ENCODE measurements at regions not wholly inside any gene's neighbourhood (a gene's known extent, or its start where the extent isn't known, plus 50 kb on each side); places are given as distances from the start of the nearest gene placed in this dataset.

DNA sequence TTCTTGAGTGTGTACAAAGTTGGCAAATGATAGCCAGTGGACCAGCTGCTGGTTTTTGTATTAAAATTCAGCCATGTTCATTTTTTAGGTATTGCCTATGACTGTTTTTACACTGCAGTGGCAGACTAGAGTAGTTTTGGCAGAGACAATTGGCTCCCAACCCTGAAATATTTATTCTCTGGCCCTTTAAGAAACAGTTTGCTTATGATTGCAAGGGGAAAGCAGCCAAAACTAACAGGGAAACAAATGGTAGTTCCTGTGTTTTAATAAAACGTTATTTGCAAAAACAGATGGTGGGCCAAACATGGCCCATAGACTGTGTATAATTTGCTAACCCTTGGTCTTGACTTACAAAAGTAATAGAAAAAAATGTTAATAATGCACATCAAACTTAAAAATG, 110.2 kb downstream of the ALX1 start:
- TF ChIP-seq EZH2 (IDR thresholded peaks at IDR 0.05) = no peak
- TF ChIP-seq, protein P1, sequence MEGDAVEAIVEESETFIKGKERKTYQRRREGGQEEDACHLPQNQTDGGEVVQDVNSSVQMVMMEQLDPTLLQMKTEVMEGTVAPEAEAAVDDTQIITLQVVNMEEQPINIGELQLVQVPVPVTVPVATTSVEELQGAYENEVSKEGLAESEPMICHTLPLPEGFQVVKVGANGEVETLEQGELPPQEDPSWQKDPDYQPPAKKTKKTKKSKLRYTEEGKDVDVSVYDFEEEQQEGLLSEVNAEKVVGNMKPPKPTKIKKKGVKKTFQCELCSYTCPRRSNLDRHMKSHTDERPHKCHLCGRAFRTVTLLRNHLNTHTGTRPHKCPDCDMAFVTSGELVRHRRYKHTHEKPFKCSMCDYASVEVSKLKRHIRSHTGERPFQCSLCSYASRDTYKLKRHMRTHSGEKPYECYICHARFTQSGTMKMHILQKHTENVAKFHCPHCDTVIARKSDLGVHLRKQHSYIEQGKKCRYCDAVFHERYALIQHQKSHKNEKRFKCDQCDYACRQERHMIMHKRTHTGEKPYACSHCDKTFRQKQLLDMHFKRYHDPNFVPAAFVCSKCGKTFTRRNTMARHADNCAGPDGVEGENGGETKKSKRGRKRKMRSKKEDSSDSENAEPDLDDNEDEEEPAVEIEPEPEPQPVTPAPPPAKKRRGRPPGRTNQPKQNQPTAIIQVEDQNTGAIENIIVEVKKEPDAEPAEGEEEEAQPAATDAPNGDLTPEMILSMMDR (IDR thresholded peaks at IDR 0.05) = no peak

Measured in neural progenitor cell (in vitro differentiated cells).